ENCODE measurements at regions not wholly inside any gene's neighbourhood (a gene's known extent, or its start where the extent isn't known, plus 50 kb on each side); places are given as distances from the start of the nearest gene placed in this dataset.

DNA sequence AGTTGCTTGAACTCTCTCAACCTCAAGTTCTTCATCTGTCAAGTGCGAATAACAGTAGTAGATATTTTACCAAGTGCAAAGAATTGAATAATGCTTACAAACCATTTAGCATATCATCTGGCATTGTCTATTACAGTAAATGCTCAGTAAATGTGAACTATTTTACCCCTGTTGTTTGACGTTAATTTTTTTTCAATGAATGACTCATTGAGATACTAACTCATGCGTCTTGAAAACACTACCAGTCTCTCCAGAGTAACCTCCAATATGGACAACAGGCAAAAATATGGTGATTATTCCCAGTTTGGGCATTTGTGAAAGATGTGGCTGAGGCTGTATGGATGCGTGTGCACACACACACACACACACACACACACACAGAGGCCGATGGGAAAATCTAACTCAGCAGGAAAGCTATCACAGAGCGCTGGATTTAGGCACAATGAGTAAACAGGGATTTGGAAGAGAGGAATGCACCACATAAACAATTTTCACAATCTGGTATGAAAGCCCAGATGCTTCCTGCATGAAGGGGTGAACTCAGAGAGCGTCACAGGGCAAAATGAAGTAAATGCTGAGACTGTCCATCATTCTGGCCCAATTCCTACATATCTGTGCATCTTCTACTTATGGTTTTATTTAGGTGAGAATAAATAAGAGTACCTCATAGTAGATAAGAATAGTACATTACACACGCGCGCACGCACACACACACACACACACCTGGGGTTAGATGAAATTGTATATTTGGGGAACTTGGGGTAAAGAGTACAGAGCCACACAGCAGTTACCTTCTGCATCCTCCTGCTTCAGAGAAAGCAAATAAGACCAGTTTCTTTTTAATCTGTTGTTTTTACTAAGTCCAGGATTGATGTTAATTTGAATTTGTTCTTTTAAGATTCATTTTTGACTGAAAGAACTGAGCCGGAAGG, 128.7 kb downstream of the PALM2AKAP2 start:
- TF ChIP-seq, protein P1, sequence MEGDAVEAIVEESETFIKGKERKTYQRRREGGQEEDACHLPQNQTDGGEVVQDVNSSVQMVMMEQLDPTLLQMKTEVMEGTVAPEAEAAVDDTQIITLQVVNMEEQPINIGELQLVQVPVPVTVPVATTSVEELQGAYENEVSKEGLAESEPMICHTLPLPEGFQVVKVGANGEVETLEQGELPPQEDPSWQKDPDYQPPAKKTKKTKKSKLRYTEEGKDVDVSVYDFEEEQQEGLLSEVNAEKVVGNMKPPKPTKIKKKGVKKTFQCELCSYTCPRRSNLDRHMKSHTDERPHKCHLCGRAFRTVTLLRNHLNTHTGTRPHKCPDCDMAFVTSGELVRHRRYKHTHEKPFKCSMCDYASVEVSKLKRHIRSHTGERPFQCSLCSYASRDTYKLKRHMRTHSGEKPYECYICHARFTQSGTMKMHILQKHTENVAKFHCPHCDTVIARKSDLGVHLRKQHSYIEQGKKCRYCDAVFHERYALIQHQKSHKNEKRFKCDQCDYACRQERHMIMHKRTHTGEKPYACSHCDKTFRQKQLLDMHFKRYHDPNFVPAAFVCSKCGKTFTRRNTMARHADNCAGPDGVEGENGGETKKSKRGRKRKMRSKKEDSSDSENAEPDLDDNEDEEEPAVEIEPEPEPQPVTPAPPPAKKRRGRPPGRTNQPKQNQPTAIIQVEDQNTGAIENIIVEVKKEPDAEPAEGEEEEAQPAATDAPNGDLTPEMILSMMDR (IDR thresholded peaks at IDR 0.05; ENCODE audit: insufficient read depth, low read depth, low read length) = no peak
- TF ChIP-seq EZH2 (IDR thresholded peaks at IDR 0.05; ENCODE audit: insufficient read depth, low read length) = no peak
